ENCODE measurements at regions not wholly inside any gene's neighbourhood (a gene's known extent, or its start where the extent isn't known, plus 50 kb on each side); places are given as distances from the start of the nearest gene placed in this dataset.

DNA sequence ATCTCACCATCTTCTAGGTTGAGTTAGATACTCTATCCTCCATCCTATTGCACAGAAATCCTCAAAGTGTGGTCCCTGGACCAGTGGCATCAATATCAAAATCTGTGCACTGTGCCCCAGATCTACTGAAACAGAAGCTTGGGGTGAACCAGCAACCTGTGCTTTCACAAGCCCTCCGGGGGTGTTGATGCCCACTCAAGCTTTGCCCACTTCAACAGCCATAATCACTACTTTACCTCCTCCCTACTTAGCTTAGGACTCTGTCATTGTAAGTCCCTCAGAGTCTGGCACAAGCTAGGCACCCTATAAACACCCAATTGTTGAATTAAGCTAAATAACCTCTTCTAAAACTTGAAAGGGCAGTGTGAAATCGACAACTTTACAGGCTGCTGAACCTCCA lies 144.2 kb upstream of the SOD1 start:
- TF ChIP-seq SP1 (IDR thresholded peaks at IDR 0.05) (no peak), L3MBTL2 (conservative IDR thresholded peaks at IDR 0.05) (no peak), NFRKB (IDR thresholded peaks at IDR 0.05) (no peak), SUZ12 (IDR thresholded peaks at IDR 0.05) (no peak), ELF4 (IDR thresholded peaks at IDR 0.05) (no peak), TARDBP (IDR thresholded peaks at IDR 0.05) (no peak), FOXM1 (IDR thresholded peaks at IDR 0.05; ENCODE audit: borderline replicate concordance) (no peak)

Measured in HEK293T (cell line).